ENCODE measurements at regions not wholly inside any gene's neighbourhood (a gene's known extent, or its start where the extent isn't known, plus 50 kb on each side); places are given as distances from the start of the nearest gene placed in this dataset.
A peak's percentile ranks its signal among the peaks of the same experiment; 100 is the strongest.
"Not testable (repeated sequence)": the region's sequence is repeated elsewhere in the genome, so short reads cannot be mapped to it uniquely, and the experiment has no call there.

- not testable (repeated sequence) for H3K9me3 ChIP-seq (ENCODE audit: control insufficient read depth in 2 of 2, low read length in 2 of 2); H3K4me1 ChIP-seq (ENCODE audit: control insufficient read depth, insufficient read depth, low read length, poor library complexity, severe bottlenecking); H3K4me3 ChIP-seq (ENCODE audit: low read depth, low read length); DNase-seq; H3K27me3 Mint-ChIP-seq; H3K27ac Mint-ChIP-seq; ATAC-seq (ENCODE audit: low read depth in 2 of 2); H3K27ac ChIP-seq (ENCODE audit: insufficient read depth, low read length, poor library complexity, severe bottlenecking); H3K27me3 ChIP-seq (ENCODE audit: control insufficient read depth, insufficient read depth, low read length); H3K4me3 Mint-ChIP-seq
- peaks cover 56% of the 10 kb centered on the region for H3K36me3 Mint-ChIP-seq
- peaks cover 1 to 17% (median 12%) of the 10 kb centered on the region in 7 donors for H3K9me3 Mint-ChIP-seq
- peaks cover 17 to 44% (median 33%) of the 10 kb centered on the region in 4 donors for H3K4me1 Mint-ChIP-seq
- peaks cover 30% of the 10 kb centered on the region for H3K36me3 ChIP-seq (ENCODE audit: control insufficient read depth, insufficient read depth, low read length)
These were observed 406.9 kb downstream of the UTRN start for GRCh38 chr6:144692050-144692449.

- no peak overlapping the region for H3K27ac Mint-ChIP-seq
- Histone ChIP-seq H3K36me3 (ENCODE audit: control insufficient read depth, insufficient read depth, low read length) (peaks cover 11% of the 10 kb centered on the region), H3K27me3 (ENCODE audit: control insufficient read depth, insufficient read depth, low read length) (no peaks in the 10 kb centered on the region), H3K9me3 (ENCODE audit: control insufficient read depth in 2 of 2, low read length in 2 of 2) (no peaks in the 10 kb centered on the region), H3K4me3 (ENCODE audit: low read depth, low read length) (no peak overlapping the region), H3K27ac (ENCODE audit: insufficient read depth, low read length, poor library complexity, severe bottlenecking) (no peak overlapping the region), H3K4me1 (ENCODE audit: control insufficient read depth, insufficient read depth, low read length, poor library complexity, severe bottlenecking) (no peaks in the 10 kb centered on the region)
- H3K9me3 Mint-ChIP-seq: peaks cover 0 to 8% (median 3%) of the 10 kb centered on the region in 7 donors
- H3K4me3 Mint-ChIP-seq: no peak overlapping the region
- H3K4me1 Mint-ChIP-seq: peaks cover 23 to 48% (median 37%) of the 10 kb centered on the region in 4 donors
- DNase-seq: no peak
- H3K36me3 Mint-ChIP-seq: peaks cover 31% of the 10 kb centered on the region
- no peaks in the 10 kb centered on the region for H3K27me3 Mint-ChIP-seq
- no peak for ATAC-seq (ENCODE audit: low read depth in 2 of 2)
These were observed 410.9 kb downstream of the UTRN start for GRCh38 chr6:144695858-144696533.

- no peak for DNase-seq
- ATAC-seq (ENCODE audit: low read depth in 2 of 2): no peak
- Histone ChIP-seq H3K9me3 (ENCODE audit: control insufficient read depth in 2 of 2, low read length in 2 of 2) (no peaks in the 10 kb centered on the region), H3K27me3 (ENCODE audit: control insufficient read depth, insufficient read depth, low read length) (no peaks in the 10 kb centered on the region), H3K4me1 (ENCODE audit: control insufficient read depth, insufficient read depth, low read length, poor library complexity, severe bottlenecking) (no peaks in the 10 kb centered on the region), H3K4me3 (ENCODE audit: low read depth, low read length) (no peak overlapping the region), H3K36me3 (ENCODE audit: control insufficient read depth, insufficient read depth, low read length) (peaks cover 11% of the 10 kb centered on the region), H3K27ac (ENCODE audit: insufficient read depth, low read length, poor library complexity, severe bottlenecking) (no peak overlapping the region)
- Mint-ChIP-seq H3K27ac (peak overlapping the region in 2 of 3 donors; percentile 18 to 60), H3K4me3 (no peak overlapping the region), H3K9me3 (peaks cover 0 to 4% (median 2%) of the 10 kb centered on the region in 7 donors), H3K36me3 (peaks cover 30% of the 10 kb centered on the region), H3K27me3 (no peaks in the 10 kb centered on the region), H3K4me1 (peaks cover 28 to 44% (median 34%) of the 10 kb centered on the region in 4 donors)
These were observed 411.7 kb downstream of the UTRN start for GRCh38 chr6:144696610-144697368.

- no peaks in the 10 kb centered on the region for H3K4me1 ChIP-seq (ENCODE audit: control insufficient read depth, insufficient read depth, low read length, poor library complexity, severe bottlenecking)
- no peaks in the 10 kb centered on the region for H3K27me3 ChIP-seq (ENCODE audit: control insufficient read depth, insufficient read depth, low read length)
- Mint-ChIP-seq H3K27me3 (no peaks in the 10 kb centered on the region), H3K4me1 (peaks cover 30 to 39% (median 32%) of the 10 kb centered on the region in 4 donors), H3K36me3 (peaks cover 26% of the 10 kb centered on the region), H3K9me3 (peaks cover 0 to 2% (median 0%) of the 10 kb centered on the region in 7 donors), H3K4me3 (no peak overlapping the region), H3K27ac (peak overlapping the region in 2 of 3 donors; percentile 18 to 60)
- H3K9me3 ChIP-seq (ENCODE audit: control insufficient read depth in 2 of 2, low read length in 2 of 2): no peaks in the 10 kb centered on the region
- no peak overlapping the region for H3K4me3 ChIP-seq (ENCODE audit: low read depth, low read length)
- H3K36me3 ChIP-seq (ENCODE audit: control insufficient read depth, insufficient read depth, low read length): peaks cover 11% of the 10 kb centered on the region
- DNase-seq (peak in 1 of 3 donors; percentile 18), ATAC-seq (ENCODE audit: low read depth in 2 of 2) (no peak)
- H3K27ac ChIP-seq (ENCODE audit: insufficient read depth, low read length, poor library complexity, severe bottlenecking): no peak overlapping the region
These were observed 412.2 kb downstream of the UTRN start for GRCh38 chr6:144697369-144697760.

- Mint-ChIP-seq H3K27ac (no peak overlapping the region), H3K36me3 (peaks cover 22% of the 10 kb centered on the region), H3K27me3 (no peaks in the 10 kb centered on the region), H3K9me3 (peaks cover 0 to 1% (median 0%) of the 10 kb centered on the region in 7 donors), H3K4me1 (peaks cover 27 to 35% (median 29%) of the 10 kb centered on the region in 4 donors), H3K4me3 (no peak overlapping the region)
- ATAC-seq (ENCODE audit: low read depth in 2 of 2) (no peak), DNase-seq (no peak)
- Histone ChIP-seq H3K27me3 (ENCODE audit: control insufficient read depth, insufficient read depth, low read length) (no peaks in the 10 kb centered on the region), H3K4me1 (ENCODE audit: control insufficient read depth, insufficient read depth, low read length, poor library complexity, severe bottlenecking) (no peaks in the 10 kb centered on the region), H3K9me3 (ENCODE audit: control insufficient read depth in 2 of 2, low read length in 2 of 2) (no peaks in the 10 kb centered on the region), H3K36me3 (ENCODE audit: control insufficient read depth, insufficient read depth, low read length) (peaks cover 11% of the 10 kb centered on the region), H3K27ac (ENCODE audit: insufficient read depth, low read length, poor library complexity, severe bottlenecking) (no peak overlapping the region), H3K4me3 (ENCODE audit: low read depth, low read length) (no peak overlapping the region)
These were observed 412.7 kb downstream of the UTRN start for GRCh38 chr6:144697801-144698200.

GRCh38 chr6:144702781-144703180, 417.6 kb downstream of the UTRN start:
- H3K4me1 ChIP-seq (ENCODE audit: control insufficient read depth, insufficient read depth, low read length, poor library complexity, severe bottlenecking): no peaks in the 10 kb centered on the region
- H3K27me3 Mint-ChIP-seq: no peaks in the 10 kb centered on the region
- H3K36me3 Mint-ChIP-seq: peaks cover 23% of the 10 kb centered on the region
- no peaks in the 10 kb centered on the region for H3K9me3 ChIP-seq (ENCODE audit: control insufficient read depth in 2 of 2, low read length in 2 of 2)
- ATAC-seq (ENCODE audit: low read depth in 2 of 2): no peak
- peaks cover 24% of the 10 kb centered on the region for H3K36me3 ChIP-seq (ENCODE audit: control insufficient read depth, insufficient read depth, low read length)
- DNase-seq: no peak
- H3K27me3 ChIP-seq (ENCODE audit: control insufficient read depth, insufficient read depth, low read length): no peaks in the 10 kb centered on the region
- no peak overlapping the region for H3K4me3 Mint-ChIP-seq
- H3K4me3 ChIP-seq (ENCODE audit: low read depth, low read length): no peak overlapping the region
- no peaks in the 10 kb centered on the region for H3K9me3 Mint-ChIP-seq
- H3K27ac Mint-ChIP-seq: no peak overlapping the region
- no peak overlapping the region for H3K27ac ChIP-seq (ENCODE audit: insufficient read depth, low read length, poor library complexity, severe bottlenecking)
- H3K4me1 Mint-ChIP-seq: peaks cover 0 to 7% (median 3%) of the 10 kb centered on the region in 4 donors

GRCh38 chr6:144710207-144710606, 425.1 kb downstream of the UTRN start:
- Histone ChIP-seq H3K27ac (ENCODE audit: insufficient read depth, low read length, poor library complexity, severe bottlenecking) (no peak overlapping the region), H3K9me3 (ENCODE audit: control insufficient read depth in 2 of 2, low read length in 2 of 2) (no peaks in the 10 kb centered on the region), H3K4me1 (ENCODE audit: control insufficient read depth, insufficient read depth, low read length, poor library complexity, severe bottlenecking) (no peaks in the 10 kb centered on the region), H3K4me3 (ENCODE audit: low read depth, low read length) (no peak overlapping the region), H3K36me3 (ENCODE audit: control insufficient read depth, insufficient read depth, low read length) (peaks cover 14% of the 10 kb centered on the region), H3K27me3 (ENCODE audit: control insufficient read depth, insufficient read depth, low read length) (no peaks in the 10 kb centered on the region)
- no peak for ATAC-seq (ENCODE audit: low read depth in 2 of 2)
- Mint-ChIP-seq H3K4me1 (peaks cover 4 to 25% (median 14%) of the 10 kb centered on the region in 4 donors), H3K27me3 (no peaks in the 10 kb centered on the region), H3K9me3 (no peaks in the 10 kb centered on the region), H3K27ac (no peak overlapping the region), H3K4me3 (no peak overlapping the region), H3K36me3 (peaks cover 21% of the 10 kb centered on the region)
- no peak for DNase-seq
